ENCODE measurements at regions not wholly inside any gene's neighbourhood (a gene's known extent, or its start where the extent isn't known, plus 50 kb on each side); places are given as distances from the start of the nearest gene placed in this dataset.

DNA sequence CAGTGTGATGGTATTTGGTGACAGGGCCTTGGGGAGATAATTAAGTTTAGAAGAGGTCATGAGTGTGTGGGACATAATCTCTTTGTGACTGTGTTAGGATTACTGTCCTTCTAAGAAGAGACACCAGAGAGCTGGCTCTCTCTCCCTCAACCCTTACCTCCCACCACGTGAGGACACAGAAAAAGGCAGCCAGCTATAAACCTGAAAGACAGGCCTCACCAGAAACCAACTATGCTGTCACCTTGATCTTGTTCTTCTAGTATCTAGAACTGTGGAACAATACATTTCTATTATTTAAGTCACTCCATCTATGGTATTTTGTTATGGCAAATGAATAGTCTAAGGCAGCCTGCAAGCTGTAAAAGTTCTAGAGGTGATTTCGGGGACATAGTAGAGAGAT is 203.7 kb downstream of the OTOR start:
- no peak for DNase-seq

DNA sequence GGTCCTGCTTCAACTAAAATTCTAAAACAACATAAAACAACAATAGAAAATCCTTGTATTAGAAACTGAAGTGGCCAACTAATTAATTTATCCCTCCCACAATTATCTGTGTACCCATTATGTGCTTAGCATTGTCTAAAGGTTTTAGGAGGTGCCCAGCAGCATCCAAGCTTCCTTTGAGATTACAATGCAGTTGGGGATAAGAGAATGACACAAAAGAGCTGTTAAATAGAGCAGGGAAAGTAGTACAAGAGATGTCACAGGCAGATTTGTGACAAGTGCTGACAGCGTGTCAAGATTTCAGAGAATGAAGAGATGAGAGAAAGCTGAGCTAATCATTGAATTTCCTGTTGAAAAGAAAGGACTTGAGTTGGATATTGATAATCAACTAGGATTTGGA is 204.8 kb downstream of the OTOR start:
- DNase-seq = no peak

DNA sequence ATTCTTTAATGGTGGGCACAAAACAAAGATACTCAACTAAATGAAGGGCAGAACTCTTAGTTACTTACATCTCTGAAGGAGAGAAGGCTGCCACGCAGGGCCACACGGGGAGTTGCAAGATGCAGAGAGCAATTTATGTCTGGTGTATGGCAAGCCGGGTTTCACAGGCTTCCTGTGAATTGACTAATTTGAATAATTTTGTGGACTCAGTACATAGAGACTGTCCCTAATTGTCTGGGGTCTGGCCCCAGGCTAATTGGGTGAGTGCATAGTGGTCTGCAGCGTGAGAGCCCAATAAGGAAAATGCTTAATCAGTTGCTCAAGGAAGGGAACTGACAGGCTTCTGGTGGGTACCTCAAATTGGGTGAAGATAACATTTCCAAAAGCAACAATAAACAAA is 205.7 kb downstream of the OTOR start:
- no peak for DNase-seq

DNA sequence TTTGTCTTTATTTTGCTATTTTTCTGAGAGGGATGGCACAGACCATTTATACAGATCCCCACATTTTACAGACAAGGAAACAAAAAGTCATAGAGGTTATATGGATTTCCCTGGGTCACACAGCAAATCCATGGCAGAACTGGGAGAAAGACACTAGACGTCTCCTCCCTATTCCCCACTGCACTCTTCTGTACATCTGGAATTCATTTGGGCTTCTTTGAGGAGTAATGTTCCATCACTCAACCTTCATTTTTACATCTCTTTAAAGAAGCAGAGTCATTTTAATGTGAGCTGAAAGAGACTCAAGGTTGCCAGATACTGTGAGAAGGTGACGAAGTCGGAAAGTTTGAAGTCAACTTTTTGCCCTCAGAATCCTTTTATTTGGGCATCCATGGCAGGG is 207.3 kb downstream of the OTOR start:
- DNase-seq = no peak

DNA sequence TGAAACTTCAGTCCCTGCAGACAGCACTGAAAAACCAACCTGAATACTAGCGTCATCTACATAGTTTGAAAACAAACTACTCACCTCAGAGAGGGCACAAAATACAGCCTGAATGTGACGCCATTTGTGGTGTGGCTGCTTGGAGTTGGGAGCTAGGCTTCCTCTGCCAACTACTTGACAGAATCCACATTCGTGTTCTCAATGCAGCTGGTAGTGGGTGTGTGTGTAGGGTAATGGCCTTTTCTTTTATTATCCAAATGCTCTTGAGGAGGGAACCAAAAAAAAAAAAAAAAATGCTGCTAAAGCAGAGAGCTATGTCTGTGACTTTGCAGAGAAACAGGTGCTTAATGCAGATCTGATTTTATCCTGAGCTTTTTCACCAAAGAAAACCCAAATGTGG is 207.8 kb downstream of the OTOR start:
- no peak for DNase-seq

DNA sequence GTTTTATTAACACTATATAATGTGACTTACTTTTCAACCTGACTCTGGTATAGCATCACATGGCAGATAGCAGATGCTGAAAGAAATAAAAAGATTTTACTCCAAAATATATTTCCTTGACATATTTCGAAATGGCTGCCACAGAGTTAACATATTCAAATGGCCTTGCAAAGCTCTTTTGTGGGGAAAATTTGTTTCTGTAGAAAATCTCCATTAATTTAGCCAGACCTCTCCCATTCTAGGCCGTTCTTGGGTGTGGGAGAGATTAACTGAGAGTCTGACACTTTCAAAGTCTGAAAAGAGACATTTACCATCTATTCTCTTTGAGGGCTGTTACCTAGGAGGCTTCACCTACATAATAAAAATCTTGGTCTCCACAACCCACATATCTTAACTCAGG is 217.2 kb downstream of the OTOR start:
- DNase-seq = no peak

DNA sequence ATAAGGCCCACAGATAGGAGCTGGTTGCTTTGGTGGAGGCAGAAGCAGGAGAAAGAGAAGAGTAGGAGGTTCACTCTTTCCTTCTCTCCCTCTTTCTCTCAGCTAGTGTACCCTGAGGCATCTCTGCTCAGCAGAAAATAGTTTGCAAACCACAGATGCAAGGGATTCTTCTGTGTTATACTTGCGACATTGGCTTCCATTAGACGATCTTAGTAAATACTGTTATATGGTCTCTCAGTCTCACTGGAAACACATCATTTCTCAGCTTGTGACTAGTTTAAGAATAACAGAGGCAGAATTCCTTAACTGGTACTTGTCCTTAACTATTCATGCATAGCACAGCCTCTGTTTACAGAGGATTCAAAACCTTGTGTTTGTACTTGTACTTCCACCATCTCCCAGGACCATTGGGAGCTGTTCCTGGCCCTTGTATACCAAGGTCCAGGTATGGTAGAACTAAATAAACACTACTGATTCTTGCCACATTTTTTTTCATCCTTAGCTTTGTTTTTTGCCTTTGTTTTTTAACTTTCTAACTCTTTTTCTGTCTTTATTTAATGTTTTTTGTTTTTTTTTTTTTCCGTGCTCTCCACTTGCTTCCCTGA is 218.2 kb downstream of the OTOR start:
- DNase-seq = no peak

DNA sequence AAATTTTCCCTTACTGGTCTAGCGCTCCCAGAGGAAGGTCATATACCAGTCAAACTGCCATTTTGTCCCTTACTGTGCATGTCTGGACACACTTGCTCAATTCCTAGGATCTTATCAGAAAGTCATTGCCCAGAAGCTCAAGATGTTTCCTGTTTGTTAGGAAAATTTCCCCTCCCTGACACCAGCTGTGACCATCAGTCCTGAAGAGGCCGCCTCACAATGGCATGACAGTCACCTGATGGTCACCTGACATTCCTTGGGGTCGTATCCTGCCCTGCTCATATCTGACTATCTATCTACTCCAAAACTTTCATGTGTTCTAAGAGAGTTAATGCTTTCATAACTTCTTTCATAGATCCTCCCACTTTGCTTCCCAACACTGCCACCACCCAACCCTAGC is 219.9 kb downstream of the OTOR start:
- DNase-seq = no peak

DNA sequence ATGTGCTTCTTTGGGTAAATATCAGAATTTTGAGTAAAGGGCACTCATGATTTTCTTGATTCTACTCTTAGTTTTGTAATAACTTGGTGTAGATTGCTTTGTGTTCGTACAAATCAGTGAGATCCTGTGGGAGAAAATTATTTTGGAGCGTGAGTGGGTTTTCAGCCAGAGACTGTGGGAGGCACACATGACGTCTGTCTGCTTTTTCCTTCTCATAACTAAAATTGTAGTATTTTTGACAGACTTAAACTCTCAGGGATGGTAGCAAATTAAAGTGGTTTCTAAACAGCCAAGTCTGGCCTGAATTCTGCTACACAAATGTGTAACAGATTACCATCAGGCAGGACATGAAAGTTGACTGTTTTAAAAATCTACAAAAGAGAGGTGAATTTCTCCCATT is 222.6 kb downstream of the OTOR start:
- no peak for DNase-seq

DNA sequence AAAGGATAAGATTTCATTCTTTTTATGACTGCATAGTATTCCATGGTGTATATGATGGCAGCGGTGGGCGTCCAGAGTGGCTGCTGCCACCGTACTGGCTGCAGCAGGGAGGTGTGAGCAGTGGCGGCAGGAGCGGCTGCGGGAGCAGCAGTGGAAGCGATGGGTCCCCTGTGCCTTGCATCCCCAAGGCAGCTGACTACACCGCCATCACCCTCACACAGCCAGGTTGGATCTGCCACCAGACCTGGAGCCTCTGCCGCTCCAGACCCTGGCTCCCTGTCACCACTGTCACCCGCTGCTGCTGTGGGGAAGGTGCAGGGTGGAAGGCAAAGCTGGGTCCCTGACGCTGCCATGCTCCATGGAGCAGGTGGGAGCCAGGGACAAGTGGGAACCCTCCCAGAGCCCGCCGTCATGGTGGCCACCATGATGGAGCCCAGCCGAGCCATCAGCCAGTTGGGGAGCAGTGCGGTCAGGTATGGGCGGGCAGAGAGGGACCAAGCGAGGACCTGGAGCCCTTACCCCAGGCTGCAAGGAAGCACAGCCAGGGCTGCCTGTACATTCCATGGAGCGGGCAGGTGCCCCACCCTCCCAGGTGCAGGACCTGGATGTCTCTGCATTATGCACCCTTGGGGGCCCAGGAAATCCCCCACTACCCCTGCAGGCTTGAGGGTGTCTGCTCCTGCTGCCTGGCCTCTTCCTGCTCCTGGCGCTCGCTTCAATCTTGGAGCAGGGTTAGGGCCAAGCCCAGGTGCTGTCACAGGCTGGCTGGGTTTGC is 226.1 kb downstream of the OTOR start:
- no peak for DNase-seq

DNA sequence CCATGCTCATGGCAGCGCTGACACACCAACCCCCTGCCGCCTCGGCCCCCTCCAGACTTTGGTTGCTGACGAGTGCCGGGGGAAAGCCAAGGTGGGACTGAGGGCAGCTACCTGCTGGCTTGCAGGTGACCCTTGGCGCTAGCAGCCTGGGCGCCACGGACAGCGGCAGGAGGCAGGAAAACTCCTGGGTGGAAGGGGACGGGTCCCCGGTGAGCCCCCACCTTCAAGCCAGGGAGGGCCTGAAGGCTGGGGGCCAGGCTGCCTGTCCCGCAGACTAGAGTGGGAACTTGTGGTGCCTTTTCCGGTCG is 226.7 kb downstream of the OTOR start:
- no peak for DNase-seq

DNA sequence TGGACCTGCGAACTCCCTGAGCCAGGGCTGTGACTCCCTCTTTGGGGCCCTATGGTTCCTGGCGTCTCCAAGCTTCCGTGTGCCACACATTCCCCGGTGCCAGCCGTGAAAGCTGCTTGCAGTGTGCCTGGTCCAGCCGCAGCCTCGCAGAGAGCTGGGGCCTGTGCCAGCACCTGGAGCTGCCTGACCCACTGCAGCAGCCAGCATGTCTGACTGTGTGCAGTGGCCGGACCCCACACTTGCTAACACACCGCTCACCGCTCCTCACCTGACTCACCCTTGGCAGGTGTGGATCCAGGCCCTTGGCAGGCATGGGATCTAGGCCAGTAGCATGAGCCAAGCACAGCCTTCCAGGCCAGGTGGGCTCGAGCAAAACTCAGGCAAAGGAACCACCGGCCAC is 227.5 kb downstream of the OTOR start:
- DNase-seq = no peak

DNA sequence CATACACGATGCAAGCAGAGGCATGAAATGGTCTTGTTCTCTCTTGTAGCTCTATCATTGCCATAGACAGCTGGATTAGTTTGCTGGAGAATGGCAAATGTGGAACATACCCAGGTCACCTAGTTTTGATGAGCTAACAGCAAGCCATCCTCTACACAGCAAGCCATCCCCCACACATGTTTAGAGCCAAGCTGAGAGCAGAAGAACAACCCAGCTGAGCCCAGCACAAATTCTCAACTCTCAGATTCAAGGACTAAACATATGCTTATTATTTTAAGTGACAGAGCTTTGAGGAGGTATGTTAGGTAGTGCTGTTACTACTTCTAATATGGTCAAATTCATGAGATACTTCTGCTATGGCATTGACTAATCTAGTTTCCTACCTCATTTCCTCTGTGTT is 230.3 kb downstream of the OTOR start:
- DNase-seq = no peak

DNA sequence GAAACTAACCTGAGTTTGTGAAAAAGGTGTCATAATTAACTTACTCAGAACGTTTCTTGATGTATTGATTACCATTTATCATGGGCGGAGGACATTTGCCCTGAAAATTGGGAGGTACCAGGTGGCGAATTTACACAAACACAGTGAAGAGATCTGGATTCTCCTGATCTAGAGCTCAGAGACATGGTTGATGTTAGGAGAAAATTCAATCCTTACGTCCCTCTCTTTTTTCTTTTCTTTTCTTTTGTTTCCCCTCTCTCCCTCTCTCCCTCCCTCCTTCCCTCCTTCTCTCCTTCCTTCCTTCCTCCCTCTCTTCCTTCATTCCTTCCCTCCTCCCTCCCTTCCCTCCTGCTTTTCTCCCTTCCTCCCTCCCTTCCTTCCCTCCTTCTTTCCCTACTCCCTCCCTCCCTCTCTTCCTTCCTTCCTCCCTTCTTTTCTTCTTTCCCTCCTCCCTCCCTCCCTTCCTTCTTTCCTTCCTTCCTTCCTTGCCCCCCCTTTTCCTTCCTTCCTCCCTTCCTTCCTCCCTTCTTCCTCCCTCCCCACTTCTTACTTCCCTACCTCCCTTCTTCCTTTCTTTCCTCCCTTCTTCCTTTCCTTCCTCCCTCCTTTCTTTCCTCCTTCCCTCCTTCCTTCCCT is 234.1 kb downstream of the OTOR start:
- DNase-seq = no peak

DNA sequence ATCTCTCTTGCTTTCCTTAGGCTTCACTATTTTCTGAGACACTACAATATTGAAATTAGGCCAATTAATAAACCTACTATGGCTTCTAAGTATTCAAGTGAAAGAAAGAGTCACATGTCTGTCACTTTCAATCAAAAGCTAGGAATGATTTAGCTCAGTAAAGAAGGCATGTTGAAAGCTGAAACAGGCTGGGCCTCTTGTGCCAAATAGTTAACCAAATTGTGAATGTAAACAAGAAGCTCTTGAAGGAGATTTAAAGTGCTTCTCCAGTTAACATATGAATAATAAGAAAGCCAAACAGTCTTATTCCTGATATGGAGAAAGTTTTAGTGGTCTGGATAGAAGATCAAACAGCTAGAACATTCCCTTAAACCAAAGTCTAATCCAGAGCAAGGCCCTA is 236.3 kb downstream of the OTOR start:
- no peak for DNase-seq

DNA sequence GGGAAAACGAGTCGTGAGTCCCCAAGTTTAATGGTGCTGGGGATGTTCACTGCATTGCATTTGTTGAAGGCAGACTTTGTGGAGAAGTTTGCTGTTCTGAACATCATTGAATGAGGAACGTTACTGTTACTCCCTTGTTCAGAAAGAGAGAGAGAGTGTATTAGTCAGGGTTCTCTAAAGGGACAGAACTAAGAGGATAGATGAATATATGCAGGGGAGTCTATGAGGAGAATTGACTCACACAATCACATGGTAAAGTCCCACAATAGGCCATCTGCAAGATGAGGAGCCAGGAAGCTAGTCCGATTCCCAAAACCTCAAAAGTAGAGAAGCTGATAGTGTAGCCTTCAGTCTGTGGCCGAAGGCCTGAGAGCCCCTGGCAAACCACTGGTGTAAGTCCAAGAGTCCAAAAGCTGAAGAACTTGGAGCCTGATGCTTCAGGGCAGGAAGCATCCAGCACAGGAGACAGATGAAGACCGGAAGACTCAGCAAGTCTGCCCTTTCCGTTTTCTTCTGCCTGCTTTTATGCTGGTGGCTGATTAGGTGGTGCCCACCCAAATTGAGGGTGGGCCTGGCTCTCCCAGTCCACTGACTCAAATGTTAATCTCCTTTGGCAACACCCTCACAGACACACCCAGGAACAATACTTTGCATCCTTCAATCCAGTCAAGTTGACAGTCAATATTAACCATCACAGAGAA is 223.5 kb upstream of the PCSK2 start:
- no peak for DNase-seq

DNA sequence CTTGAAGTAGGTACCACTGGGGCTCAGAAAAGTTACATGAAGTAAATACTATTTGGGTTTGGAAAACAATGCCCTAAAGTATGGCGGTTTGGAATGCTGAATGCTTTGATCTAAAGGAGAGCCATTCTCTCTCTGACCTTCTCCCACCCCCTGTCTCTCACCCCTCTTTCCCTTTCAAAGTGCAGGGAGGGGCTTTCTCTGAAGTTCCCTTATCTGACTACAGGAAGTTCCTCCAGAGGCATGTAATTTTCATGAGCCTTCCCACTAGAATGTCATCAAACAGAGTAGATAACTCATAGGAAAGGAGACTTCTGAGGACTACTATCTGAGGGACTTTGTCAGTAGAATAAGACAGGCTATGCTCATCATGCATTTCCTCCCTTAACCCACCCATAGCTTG is 216.7 kb upstream of the PCSK2 start:
- DNase-seq = no peak

DNA sequence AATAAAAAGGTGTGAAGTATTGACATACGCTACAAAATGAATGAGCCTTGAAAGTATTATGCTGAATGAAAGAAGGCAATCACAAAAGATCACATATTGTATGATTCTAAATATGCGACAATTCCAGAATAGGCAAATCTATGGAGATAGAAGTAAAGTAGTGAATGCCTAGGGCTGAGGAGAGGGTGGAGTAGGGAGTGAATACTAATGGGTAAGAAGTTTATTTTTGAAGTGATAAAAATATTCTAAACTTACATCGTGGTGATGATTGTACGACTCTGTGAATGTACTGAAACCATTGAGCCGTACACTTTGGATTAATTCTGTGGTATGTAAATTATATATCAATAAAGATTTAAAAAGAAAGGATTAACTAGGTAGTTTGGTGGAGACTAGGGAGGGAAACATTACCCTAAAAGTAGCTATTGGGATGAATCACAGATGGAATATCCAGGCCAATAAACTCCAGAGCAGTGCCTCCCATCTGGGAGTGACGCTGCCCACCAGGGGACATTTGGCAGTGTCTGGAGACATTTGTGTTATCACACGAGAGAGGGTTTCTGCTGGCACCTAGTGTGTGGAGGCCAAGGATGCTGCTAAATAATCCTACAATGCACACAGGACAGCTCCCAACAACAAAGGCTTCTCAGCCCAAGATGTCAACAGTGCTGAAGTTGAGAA is 214.2 kb upstream of the PCSK2 start:
- no peak for DNase-seq

DNA sequence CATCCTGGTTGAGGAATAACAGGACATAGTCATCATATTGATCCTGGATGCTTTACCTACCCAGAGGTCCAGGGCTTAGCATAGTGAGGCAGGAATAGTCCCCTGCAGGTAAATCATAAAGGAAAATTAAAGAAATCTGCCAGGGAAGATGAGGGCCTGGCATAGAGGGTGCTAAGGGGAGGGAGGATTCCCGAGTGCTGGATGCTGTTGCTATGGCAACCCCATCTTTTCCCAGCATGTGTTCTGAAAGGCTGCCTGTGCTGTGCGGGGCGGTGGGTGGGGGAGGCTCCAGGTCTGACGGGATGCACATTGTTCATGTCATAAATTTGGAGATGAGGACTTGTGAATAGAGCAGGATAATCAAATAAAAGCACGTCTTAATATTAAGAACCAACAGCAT is 212.6 kb upstream of the PCSK2 start:
- no peak for DNase-seq

DNA sequence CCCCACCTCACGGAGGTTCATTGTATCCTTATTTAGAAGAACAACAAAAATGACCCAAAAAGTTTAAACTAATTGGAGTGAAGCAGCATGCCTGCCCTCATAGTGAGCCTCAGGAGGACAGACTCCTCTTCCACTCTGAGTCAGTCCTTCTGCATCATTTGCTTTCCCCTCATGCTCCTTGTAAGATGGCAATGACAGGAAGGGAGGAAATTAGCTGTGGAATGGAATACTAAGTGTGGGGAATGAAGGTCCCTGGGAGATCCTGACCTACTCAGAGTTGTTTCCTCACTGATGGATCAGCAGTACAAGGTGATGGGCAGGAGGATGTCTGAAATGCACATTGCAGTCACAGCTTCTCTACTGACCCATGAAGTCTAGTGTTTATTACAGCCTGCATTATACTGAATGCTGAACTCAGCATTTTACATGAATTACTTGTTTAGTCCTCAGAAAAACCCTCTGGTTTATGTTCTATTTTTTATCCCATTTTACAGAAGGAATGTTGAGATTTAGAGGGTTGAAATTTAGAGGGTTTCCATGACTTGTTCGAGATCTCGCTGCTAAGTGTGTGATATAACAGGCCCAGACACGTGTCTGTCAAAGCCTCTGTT is 212.0 kb upstream of the PCSK2 start:
- no peak for DNase-seq

DNA sequence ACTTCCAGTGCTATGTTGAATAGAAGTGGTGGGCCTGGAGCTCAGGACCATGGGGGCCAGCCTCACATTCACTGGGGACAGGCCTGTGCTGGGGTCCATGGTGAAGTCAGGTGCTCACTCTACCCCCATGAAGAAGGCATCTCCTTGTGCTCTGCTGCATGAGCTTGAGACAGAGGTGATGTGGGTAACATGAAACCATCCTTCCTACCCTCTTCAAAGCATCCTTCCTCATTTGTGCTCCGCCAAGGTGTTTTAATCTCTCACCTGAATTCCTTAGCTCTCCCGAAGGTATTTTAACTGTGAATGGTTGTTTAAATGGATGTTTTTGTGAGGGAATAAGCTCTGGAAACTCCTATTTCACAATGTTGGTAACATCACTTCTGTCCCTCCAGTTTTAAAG is 209.6 kb upstream of the PCSK2 start:
- DNase-seq = no peak

DNA sequence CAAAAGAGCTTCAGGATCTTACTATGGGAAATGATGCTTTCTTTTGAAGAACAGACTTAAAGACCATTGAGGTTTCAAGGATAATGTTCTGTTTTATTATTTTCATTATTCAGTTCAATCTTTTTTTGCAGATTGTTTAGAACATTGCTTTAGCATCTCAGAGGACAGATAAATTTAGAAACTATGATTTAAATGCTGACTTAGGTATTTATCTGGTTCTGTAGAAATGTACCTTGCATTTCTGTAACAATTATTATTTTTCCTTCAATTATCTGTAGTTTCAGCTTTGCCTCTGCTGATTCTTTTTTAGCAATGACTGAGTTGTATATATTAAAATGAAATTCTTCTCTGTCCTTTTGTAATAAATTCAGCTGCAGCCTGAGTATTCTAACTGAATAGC is 205.4 kb upstream of the PCSK2 start:
- no peak for DNase-seq

DNA sequence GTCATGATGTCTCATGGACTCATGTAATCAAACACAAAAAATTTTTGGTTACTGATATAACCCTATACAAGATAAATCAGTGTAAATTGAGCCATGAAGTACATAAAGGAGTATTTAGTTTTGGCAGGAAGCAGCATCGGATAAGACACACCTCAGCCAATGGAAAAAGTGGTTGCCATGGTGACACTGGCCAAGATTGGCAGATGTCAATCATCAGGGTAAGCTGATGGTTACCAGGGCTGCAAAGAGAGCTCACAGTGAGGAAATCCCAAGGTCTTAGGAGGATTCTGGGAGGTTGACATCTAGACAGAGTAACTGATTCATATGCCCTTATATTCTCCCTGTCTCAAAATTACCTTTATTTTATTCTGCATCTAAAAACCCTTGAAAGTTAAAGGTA is 203.8 kb upstream of the PCSK2 start:
- DNase-seq = no peak

All from activated CD4-positive, alpha-beta T cell treated with anti-CD3 and anti-CD28 coated beads, Interleukin-2, amount 50 U/mL, for 16 hours (primary cell).